ENCODE measurements at regions not wholly inside any gene's neighbourhood (a gene's known extent, or its start where the extent isn't known, plus 50 kb on each side); places are given as distances from the start of the nearest gene placed in this dataset.

GRCh38 chr13:99836291-99836690, 135.3 kb downstream of the ZIC5 start:
- TF ChIP-seq POLR2A (IDR thresholded peaks at IDR 0.05) (no peak), EP300 (IDR thresholded peaks at IDR 0.05) (no peak)
